GM19397 (cell line): ENCODE measurements at regions not wholly inside any gene's neighbourhood (a gene's known extent, or its start where the extent isn't known, plus 50 kb on each side); places are given as distances from the start of the nearest gene placed in this dataset.
"Not testable (repeated sequence)": the region's sequence is repeated elsewhere in the genome, so short reads cannot be mapped to it uniquely, and the experiment has no call there.

Experiments used
- ATAC-seq: cut with Tn5 transposase; IDR thresholded peaks from one replicate; pipeline ENCODE4 v1.9.1; 2021; ENCODE audit warnings: mild to moderate bottlenecking, moderate library complexity; ENCODE audit not compliant: unreplicated experiment

- ATAC-seq = no peak
These were observed 98.1 kb upstream of the TEX13D start for GRCh38 chrX:124234348-124234747.

- no peak for ATAC-seq
These were observed 94.2 kb upstream of the TEX13D start for GRCh38 chrX:124238268-124238667.

- ATAC-seq = peak; percentile 20
These were observed 93.1 kb upstream of the TEX13D start for GRCh38 chrX:124239324-124239723.

- ATAC-seq = peak; percentile 90
These were observed 92.5 kb upstream of the TEX13D start for GRCh38 chrX:124239911-124240310.

- ATAC-seq = no peak
These were observed 92.0 kb upstream of the TEX13D start for GRCh38 chrX:124240422-124240821.

GRCh38 chrX:124242131-124242530 lies 90.3 kb upstream of the TEX13D start:
- ATAC-seq = no peak

GRCh38 chrX:124249345-124249744 lies 83.1 kb upstream of the TEX13D start:
- no peak for ATAC-seq

- ATAC-seq = no peak
These were observed 81.5 kb upstream of the TEX13D start for GRCh38 chrX:124250835-124251437.

- ATAC-seq = no peak
These were observed 77.8 kb upstream of the TEX13D start for GRCh38 chrX:124254611-124255010.

- no peak for ATAC-seq
These were observed 76.2 kb upstream of the TEX13D start for GRCh38 chrX:124256216-124256615.

GRCh38 chrX:124256629-124257380 lies 75.7 kb upstream of the TEX13D start:
- ATAC-seq = no peak

GRCh38 chrX:124257924-124258702 lies 74.3 kb upstream of the TEX13D start:
- no peak for ATAC-seq

GRCh38 chrX:124260845-124261244 lies 71.6 kb upstream of the TEX13D start:
- ATAC-seq = no peak

GRCh38 chrX:124263743-124264142 lies 68.7 kb upstream of the TEX13D start:
- ATAC-seq = no peak

- ATAC-seq = no peak
These were observed 64.4 kb upstream of the TEX13D start for GRCh38 chrX:124268099-124268498.

- no peak for ATAC-seq
These were observed 62.6 kb upstream of the TEX13D start for GRCh38 chrX:124269881-124270280.

- not testable (repeated sequence) for ATAC-seq
These were observed 60.9 kb upstream of the TEX13D start for GRCh38 chrX:124271599-124271998.

- no peak for ATAC-seq
These were observed 60.0 kb upstream of the TEX13D start for GRCh38 chrX:124272370-124272982.

- no peak for ATAC-seq
These were observed 57.9 kb upstream of the TEX13D start for GRCh38 chrX:124274438-124275181.

GRCh38 chrX:124275182-124275894 lies 57.1 kb upstream of the TEX13D start:
- no peak for ATAC-seq
